ENCODE measurements at regions not wholly inside any gene's neighbourhood (a gene's known extent, or its start where the extent isn't known, plus 50 kb on each side); places are given as distances from the start of the nearest gene placed in this dataset.
A peak's percentile ranks its signal among the peaks of the same experiment; 100 is the strongest.

- H3K4me3 ChIP-seq (ENCODE audit: low read length in 2 of 2) = no peak overlapping the region
- no peaks in the 10 kb centered on the region for H3K36me3 ChIP-seq (ENCODE audit: insufficient read depth, low read length)
- Mint-ChIP-seq H3K36me3 (no peaks in the 10 kb centered on the region), H3K27ac (no peak overlapping the region), H3K9me3 (peaks cover 0 to 3% (median 0%) of the 10 kb centered on the region in 8 donors), H3K4me1 (peaks cover 0 to 3% (median under 1%) of the 10 kb centered on the region in 4 donors), H3K27me3 (peaks cover 1 to 5% of the 10 kb centered on the region in 2 donors), H3K4me3 (no peak overlapping the region)
- no peak overlapping the region for H3K27ac ChIP-seq (ENCODE audit: low read depth, low read length)
- POLR2A ChIA-PET (ENCODE audit: partially characterized antibody) = no interaction called here
- H3K9me3 ChIP-seq (ENCODE audit: control insufficient read depth in 1 of 2, low read length in 2 of 2) = no peaks in the 10 kb centered on the region
- H3K27me3 ChIP-seq (ENCODE audit: insufficient read depth, low read length) = no peaks in the 10 kb centered on the region
- intact Hi-C loops (cut with micrococcal nuclease) = no loop called here
- no peak for DNase-seq
- H3K4me1 ChIP-seq (ENCODE audit: insufficient read depth, low read length) = no peaks in the 10 kb centered on the region
- CTCF ChIA-PET (ENCODE audit: partially characterized antibody) = interaction anchor here (1.5 kb wide), 1 partner anchor 12 kb away, joined by 3 read pairs; no protein-coding TSS in a partner anchor
Measured at GRCh38 chr4:77305766-77306165, 148.8 kb downstream of the CCNG2 start.

GRCh38 chr4:77306496-77306895 is 149.5 kb downstream of the CCNG2 start:
- no peak overlapping the region for H3K4me3 ChIP-seq (ENCODE audit: low read length in 2 of 2)
- no peaks in the 10 kb centered on the region for H3K4me1 ChIP-seq (ENCODE audit: insufficient read depth, low read length)
- CTCF ChIA-PET (ENCODE audit: partially characterized antibody) = no interaction called here
- no peaks in the 10 kb centered on the region for H3K36me3 Mint-ChIP-seq
- H3K9me3 ChIP-seq (ENCODE audit: control insufficient read depth in 1 of 2, low read length in 2 of 2) = no peaks in the 10 kb centered on the region
- H3K36me3 ChIP-seq (ENCODE audit: insufficient read depth, low read length) = no peaks in the 10 kb centered on the region
- no peak overlapping the region for H3K27ac Mint-ChIP-seq
- H3K9me3 Mint-ChIP-seq = peaks cover 0 to 3% (median 0%) of the 10 kb centered on the region in 8 donors
- no peak overlapping the region for H3K4me3 Mint-ChIP-seq
- intact Hi-C loops (cut with micrococcal nuclease) = no loop called here
- no peak overlapping the region for H3K27ac ChIP-seq (ENCODE audit: low read depth, low read length)
- POLR2A ChIA-PET (ENCODE audit: partially characterized antibody) = no interaction called here
- no peak for DNase-seq
- H3K27me3 Mint-ChIP-seq = peaks cover 0 to 5% of the 10 kb centered on the region in 2 donors
- no peaks in the 10 kb centered on the region for H3K27me3 ChIP-seq (ENCODE audit: insufficient read depth, low read length)
- peaks cover 0 to 3% (median under 1%) of the 10 kb centered on the region in 4 donors for H3K4me1 Mint-ChIP-seq

GRCh38 chr4:77308843-77309242 is 151.8 kb downstream of the CCNG2 start:
- CTCF ChIA-PET (ENCODE audit: partially characterized antibody) = interaction anchor here (0.5 to 1.5 kb wide), 4 partner anchors 8 to 242 kb away, joined by 3 to 5 read pairs (median 3); no protein-coding TSS in a partner anchor
- H3K36me3 ChIP-seq (ENCODE audit: insufficient read depth, low read length) = no peaks in the 10 kb centered on the region
- no peak overlapping the region for H3K4me3 ChIP-seq (ENCODE audit: low read length in 2 of 2)
- POLR2A ChIA-PET (ENCODE audit: partially characterized antibody) = interaction anchor here (0.6 kb wide), 1 partner anchor 350 kb away, joined by 3 read pairs; no protein-coding TSS in a partner anchor
- peaks cover 2 to 6% of the 10 kb centered on the region in 2 donors for H3K27me3 Mint-ChIP-seq
- H3K36me3 Mint-ChIP-seq = no peaks in the 10 kb centered on the region
- no peak overlapping the region for H3K27ac ChIP-seq (ENCODE audit: low read depth, low read length)
- peak in 2 of 5 donors; percentile 0 to 25 for DNase-seq
- no peaks in the 10 kb centered on the region for H3K9me3 ChIP-seq (ENCODE audit: control insufficient read depth in 1 of 2, low read length in 2 of 2)
- H3K27ac Mint-ChIP-seq = no peak overlapping the region
- H3K9me3 Mint-ChIP-seq = peaks cover 0 to 3% (median 0%) of the 10 kb centered on the region in 8 donors
- intact Hi-C loops (cut with micrococcal nuclease) = no loop called here
- H3K4me1 Mint-ChIP-seq = no peaks in the 10 kb centered on the region
- H3K27me3 ChIP-seq (ENCODE audit: insufficient read depth, low read length) = no peaks in the 10 kb centered on the region
- no peaks in the 10 kb centered on the region for H3K4me1 ChIP-seq (ENCODE audit: insufficient read depth, low read length)
- H3K4me3 Mint-ChIP-seq = no peak overlapping the region

GRCh38 chr4:77309496-77309895 is 152.5 kb downstream of the CCNG2 start:
- H3K27ac Mint-ChIP-seq = peak overlapping the region in 1 of 7 donors; percentile 33
- H3K36me3 Mint-ChIP-seq = no peaks in the 10 kb centered on the region
- no peaks in the 10 kb centered on the region for H3K4me1 Mint-ChIP-seq
- H3K36me3 ChIP-seq (ENCODE audit: insufficient read depth, low read length) = no peaks in the 10 kb centered on the region
- no peak for DNase-seq
- peaks cover 2 to 6% of the 10 kb centered on the region in 2 donors for H3K27me3 Mint-ChIP-seq
- H3K4me3 Mint-ChIP-seq = no peak overlapping the region
- CTCF ChIA-PET (ENCODE audit: partially characterized antibody) = interaction anchor here (1.5 kb wide), 1 partner anchor 73 kb away, joined by 5 read pairs; no protein-coding TSS in a partner anchor
- H3K27me3 ChIP-seq (ENCODE audit: insufficient read depth, low read length) = no peaks in the 10 kb centered on the region
- POLR2A ChIA-PET (ENCODE audit: partially characterized antibody) = no interaction called here
- intact Hi-C loops (cut with micrococcal nuclease) = no loop called here
- H3K4me3 ChIP-seq (ENCODE audit: low read length in 2 of 2) = no peak overlapping the region
- H3K27ac ChIP-seq (ENCODE audit: low read depth, low read length) = no peak overlapping the region
- H3K4me1 ChIP-seq (ENCODE audit: insufficient read depth, low read length) = no peaks in the 10 kb centered on the region
- no peaks in the 10 kb centered on the region for H3K9me3 ChIP-seq (ENCODE audit: control insufficient read depth in 1 of 2, low read length in 2 of 2)
- peaks cover 0 to 3% (median 0%) of the 10 kb centered on the region in 8 donors for H3K9me3 Mint-ChIP-seq

GRCh38 chr4:77310931-77311330 is 153.9 kb downstream of the CCNG2 start:
- Histone ChIP-seq H3K27ac (ENCODE audit: low read depth, low read length) (no peak overlapping the region), H3K4me1 (ENCODE audit: insufficient read depth, low read length) (no peaks in the 10 kb centered on the region), H3K9me3 (ENCODE audit: control insufficient read depth in 1 of 2, low read length in 2 of 2) (no peaks in the 10 kb centered on the region), H3K27me3 (ENCODE audit: insufficient read depth, low read length) (no peaks in the 10 kb centered on the region), H3K4me3 (ENCODE audit: low read length in 2 of 2) (no peak overlapping the region), H3K36me3 (ENCODE audit: insufficient read depth, low read length) (no peaks in the 10 kb centered on the region)
- Mint-ChIP-seq H3K27me3 (peaks cover 2 to 4% of the 10 kb centered on the region in 2 donors), H3K27ac (no peak overlapping the region), H3K9me3 (peaks cover 0 to 3% (median under 1%) of the 10 kb centered on the region in 8 donors), H3K36me3 (no peaks in the 10 kb centered on the region), H3K4me3 (no peak overlapping the region), H3K4me1 (no peaks in the 10 kb centered on the region)
- intact Hi-C loops (cut with micrococcal nuclease) = no loop called here
- CTCF ChIA-PET (ENCODE audit: partially characterized antibody) = no interaction called here
- POLR2A ChIA-PET (ENCODE audit: partially characterized antibody) = no interaction called here
- DNase-seq = no peak

GRCh38 chr4:77314697-77315096 is 157.7 kb downstream of the CCNG2 start:
- H3K9me3 ChIP-seq (ENCODE audit: control insufficient read depth in 1 of 2, low read length in 2 of 2) = peaks cover 0 to 12% of the 10 kb centered on the region in 2 donors
- CTCF ChIA-PET (ENCODE audit: partially characterized antibody) = no interaction called here
- Mint-ChIP-seq H3K4me3 (no peak overlapping the region), H3K27ac (no peak overlapping the region), H3K27me3 (peaks cover 2 to 6% of the 10 kb centered on the region in 2 donors), H3K4me1 (no peaks in the 10 kb centered on the region), H3K9me3 (peaks cover 2 to 24% (median 9%) of the 10 kb centered on the region in 8 donors), H3K36me3 (no peaks in the 10 kb centered on the region)
- no peaks in the 10 kb centered on the region for H3K36me3 ChIP-seq (ENCODE audit: insufficient read depth, low read length)
- POLR2A ChIA-PET (ENCODE audit: partially characterized antibody) = no interaction called here
- no peaks in the 10 kb centered on the region for H3K27me3 ChIP-seq (ENCODE audit: insufficient read depth, low read length)
- intact Hi-C loops (cut with micrococcal nuclease) = no loop called here
- no peak overlapping the region for H3K4me3 ChIP-seq (ENCODE audit: low read length in 2 of 2)
- no peak for DNase-seq
- no peaks in the 10 kb centered on the region for H3K4me1 ChIP-seq (ENCODE audit: insufficient read depth, low read length)
- H3K27ac ChIP-seq (ENCODE audit: low read depth, low read length) = no peak overlapping the region

GRCh38 chr4:77327151-77327550 is 170.1 kb downstream of the CCNG2 start:
- Histone ChIP-seq H3K4me3 (ENCODE audit: low read length in 2 of 2) (no peak overlapping the region), H3K4me1 (ENCODE audit: insufficient read depth, low read length) (no peaks in the 10 kb centered on the region), H3K27ac (ENCODE audit: low read depth, low read length) (no peak overlapping the region), H3K27me3 (ENCODE audit: insufficient read depth, low read length) (no peaks in the 10 kb centered on the region), H3K9me3 (ENCODE audit: control insufficient read depth in 1 of 2, low read length in 2 of 2) (peaks cover 0 to under 1% of the 10 kb centered on the region in 2 donors), H3K36me3 (ENCODE audit: insufficient read depth, low read length) (no peaks in the 10 kb centered on the region)
- Mint-ChIP-seq H3K27ac (no peak overlapping the region), H3K4me3 (no peak overlapping the region), H3K9me3 (peaks cover 4 to 38% (median 19%) of the 10 kb centered on the region in 8 donors), H3K36me3 (no peaks in the 10 kb centered on the region), H3K27me3 (peaks cover 18 to 30% of the 10 kb centered on the region in 2 donors), H3K4me1 (no peaks in the 10 kb centered on the region)
- intact Hi-C loops (cut with micrococcal nuclease) = no loop called here
- no peak for DNase-seq
- ChIA-PET POLR2A (ENCODE audit: partially characterized antibody) (no interaction called here), CTCF (ENCODE audit: partially characterized antibody) (no interaction called here)

All from CD4-positive, alpha-beta memory T cell (primary cell).